Prostate gland (tissue), 2 donors: ENCODE measurements at regions not wholly inside any gene's neighbourhood (a gene's known extent, or its start where the extent isn't known, plus 50 kb on each side); places are given as distances from the start of the nearest gene placed in this dataset.

Source experiments
- CTCF ChIP-seq, 4 experiments: fragments of 200-600 bp in 2 of 4; fragments of 450-650 bp in 2 of 4; sonication (generic) in 2 of 4; IDR thresholded peaks; 1 replicate in 3 of 4; 2 replicates in 1 of 4; pipeline ENCODE4 v1.5.1; 2016 to 2019; ENCODE audit warnings: antibody characterized with exemption in 4 of 4, mild to moderate bottlenecking in 2 of 4, moderate library complexity in 2 of 4
- POLR2A ChIP-seq: fragments of 450-650 bp; IDR thresholded peaks from one replicate; pipeline ENCODE4 v1.6.1; 2016; ENCODE audit warnings: antibody characterized with exemption, mild to moderate bottlenecking
- POLR2AphosphoS5 ChIP-seq: sonication (generic); formaldehyde crosslinking; IDR thresholded peaks from one replicate; pipeline ENCODE4 v1.6.1; 2017; ENCODE audit warnings: antibody characterized with exemption

DNA sequence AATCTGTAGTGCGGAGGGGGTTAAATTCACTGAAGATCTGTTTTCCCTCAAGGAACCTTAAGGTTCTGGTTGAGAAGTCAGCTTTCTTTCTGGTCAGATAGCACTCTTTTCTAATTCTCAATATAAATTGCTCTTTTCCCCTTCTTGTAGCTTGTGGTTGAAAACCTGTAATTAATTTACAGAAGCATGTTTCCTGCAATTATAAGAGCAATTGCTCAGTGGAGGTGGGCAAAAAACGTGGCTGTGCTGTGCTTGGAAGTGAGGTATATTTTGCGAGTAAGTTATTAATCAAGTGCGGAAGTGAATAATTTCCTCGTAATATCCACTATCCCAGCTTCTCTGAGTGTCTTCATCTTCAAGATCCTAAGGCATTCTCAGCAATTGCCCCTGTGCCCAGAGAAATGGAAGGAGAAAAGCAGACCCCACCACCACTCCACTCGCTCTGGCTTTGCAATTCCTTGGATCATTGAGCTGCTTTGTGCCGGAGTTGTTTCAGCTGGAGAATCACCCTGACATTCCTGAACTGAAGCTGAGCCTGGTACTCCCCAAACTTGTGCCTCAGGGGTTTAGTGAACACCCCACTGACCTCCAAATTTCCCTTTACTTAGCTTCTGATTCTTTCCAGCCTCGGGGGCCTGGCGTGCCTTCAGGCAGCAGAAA, 140.6 kb downstream of the LRRC70 start:
- TF ChIP-seq POLR2A (no peak), CTCF (IDR thresholded peaks at IDR 0.05) (no peak), POLR2AphosphoS5 (no peak)
